Hematopoietic multipotent progenitor cell (in vitro differentiated cells): ENCODE measurements at regions not wholly inside any gene's neighbourhood (a gene's known extent, or its start where the extent isn't known, plus 50 kb on each side); places are given as distances from the start of the nearest gene placed in this dataset.
A peak's percentile ranks its signal among the peaks of the same experiment; 100 is the strongest.
"Not testable (repeated sequence)": the region's sequence is repeated elsewhere in the genome, so short reads cannot be mapped to it uniquely, and the experiment has no call there.

Experiments used
- DNase-seq, 3 donors: peaks; one replicate each; pipeline ENCODE4 v3.0.0-alpha.2; 2011 to 2015; ENCODE audit warnings: low read depth in 2 of 3, low spot score in 2 of 3

GRCh38 chr20:1845163-1845523, 50.1 kb upstream of the SIRPA start:
- DNase-seq = no peak

GRCh38 chr20:1844325-1845162, 50.7 kb upstream of the SIRPA start:
- peak in 2 of 3 donors; percentile 50 to 85 for DNase-seq

GRCh38 chr20:1842281-1842680, 52.9 kb upstream of the SIRPA start:
- no peak for DNase-seq

GRCh38 chr20:1841554-1842140, 53.6 kb upstream of the SIRPA start:
- no peak for DNase-seq

GRCh38 chr20:1840817-1841553, 54.2 kb upstream of the SIRPA start:
- no peak for DNase-seq

GRCh38 chr20:1839376-1840317, 55.6 kb upstream of the SIRPA start:
- not testable (repeated sequence) for DNase-seq

GRCh38 chr20:1838556-1839279, 56.5 kb upstream of the SIRPA start:
- no peak for DNase-seq

GRCh38 chr20:1835186-1836035, 59.8 kb upstream of the SIRPA start:
- DNase-seq = no peak

GRCh38 chr20:1833728-1834726, 61.2 kb upstream of the SIRPA start:
- DNase-seq = no peak

GRCh38 chr20:1833216-1833615, 62.0 kb upstream of the SIRPA start:
- no peak for DNase-seq

- DNase-seq = no peak
Observed at GRCh38 chr20:1832634-1833033, 62.6 kb upstream of the SIRPA start.

GRCh38 chr20:1831606-1832005, 63.6 kb upstream of the SIRPA start:
- no peak for DNase-seq

GRCh38 chr20:1831096-1831495, 64.1 kb upstream of the SIRPA start:
- no peak for DNase-seq

- no peak for DNase-seq
Observed at GRCh38 chr20:1830240-1830639, 65.0 kb upstream of the SIRPA start.

GRCh38 chr20:1829531-1829930, 65.7 kb upstream of the SIRPA start:
- DNase-seq = no peak

- no peak for DNase-seq
Observed at GRCh38 chr20:1828786-1829131, 66.4 kb upstream of the SIRPA start.

- no peak for DNase-seq
Observed at GRCh38 chr20:1827974-1828785, 67.0 kb upstream of the SIRPA start.
